ENCODE measurements at regions not wholly inside any gene's neighbourhood (a gene's known extent, or its start where the extent isn't known, plus 50 kb on each side); places are given as distances from the start of the nearest gene placed in this dataset.

DNA sequence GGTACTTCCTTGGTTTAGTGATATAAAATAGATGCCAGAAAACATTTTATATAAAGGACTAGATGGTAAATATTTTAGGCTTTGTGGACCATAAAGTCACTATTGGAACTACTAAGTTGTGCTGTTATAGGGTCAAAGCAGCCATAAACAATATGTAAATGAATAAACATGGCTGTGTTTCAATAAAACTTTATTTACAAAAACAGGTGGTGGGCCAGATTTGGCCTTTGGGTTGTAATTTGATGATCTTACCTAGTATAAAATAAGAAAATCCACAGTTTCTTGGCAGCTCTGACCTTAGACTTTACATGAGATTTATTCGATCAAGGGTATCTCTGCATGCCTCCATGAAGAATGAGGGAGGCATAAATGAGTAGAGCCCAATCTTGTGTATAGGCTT is 232.0 kb upstream of the PCDH9 start:
- TF ChIP-seq ZNF274 (IDR thresholded peaks at IDR 0.05; ENCODE audit: insufficient read depth, insufficient read length) (no peak), CREB1 (IDR thresholded peaks at IDR 0.05; ENCODE audit: low read depth) (no peak), HDAC6 (IDR thresholded peaks at IDR 0.05; ENCODE audit: unreplicated experiment) (no peak), YY1 (IDR thresholded peaks at IDR 0.05; ENCODE audit: low read depth, low read length) (no peak), JUNB (IDR thresholded peaks at IDR 0.05) (no peak), FOXK2 (IDR thresholded peaks at IDR 0.05) (no peak), KDM1A (IDR thresholded peaks at IDR 0.05; ENCODE audit: borderline replicate concordance) (no peak), ATF7 (IDR thresholded peaks at IDR 0.05; ENCODE audit: low read depth) (no peak)
- TF ChIP-seq, protein P1, sequence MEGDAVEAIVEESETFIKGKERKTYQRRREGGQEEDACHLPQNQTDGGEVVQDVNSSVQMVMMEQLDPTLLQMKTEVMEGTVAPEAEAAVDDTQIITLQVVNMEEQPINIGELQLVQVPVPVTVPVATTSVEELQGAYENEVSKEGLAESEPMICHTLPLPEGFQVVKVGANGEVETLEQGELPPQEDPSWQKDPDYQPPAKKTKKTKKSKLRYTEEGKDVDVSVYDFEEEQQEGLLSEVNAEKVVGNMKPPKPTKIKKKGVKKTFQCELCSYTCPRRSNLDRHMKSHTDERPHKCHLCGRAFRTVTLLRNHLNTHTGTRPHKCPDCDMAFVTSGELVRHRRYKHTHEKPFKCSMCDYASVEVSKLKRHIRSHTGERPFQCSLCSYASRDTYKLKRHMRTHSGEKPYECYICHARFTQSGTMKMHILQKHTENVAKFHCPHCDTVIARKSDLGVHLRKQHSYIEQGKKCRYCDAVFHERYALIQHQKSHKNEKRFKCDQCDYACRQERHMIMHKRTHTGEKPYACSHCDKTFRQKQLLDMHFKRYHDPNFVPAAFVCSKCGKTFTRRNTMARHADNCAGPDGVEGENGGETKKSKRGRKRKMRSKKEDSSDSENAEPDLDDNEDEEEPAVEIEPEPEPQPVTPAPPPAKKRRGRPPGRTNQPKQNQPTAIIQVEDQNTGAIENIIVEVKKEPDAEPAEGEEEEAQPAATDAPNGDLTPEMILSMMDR (IDR thresholded peaks at IDR 0.05 in 2 of 3, conservative IDR thresholded peaks at IDR 0.05 in 1 of 3; ENCODE audit: control insufficient read depth in 2 of 3, extremely low read depth in 1 of 3, insufficient read depth in 1 of 3, low read depth in 3 of 3, low read length in 3 of 3) = no peak
